Endothelial cell of umbilical vein (primary cell): ENCODE measurements at regions not wholly inside any gene's neighbourhood (a gene's known extent, or its start where the extent isn't known, plus 50 kb on each side); places are given as distances from the start of the nearest gene placed in this dataset.

ENCODE experiments used
- BruUV-seq: library from RNA; stranded (reverse); fragments of 400-500 nt; replicated peaks from 2 replicates; lab custom pipeline; 2021; lab: Mats Ljungman, UMichigan
- CTCF ChIA-PET: fragments of 300-600, 350-600 bp; sonication (Branson Sonifier 250); formaldehyde crosslinking; loops from one replicate; lab custom pipeline; 2021; ENCODE audit warnings: antibody characterized with exemption, inconsistent platforms; lab: Charles Lee
- POLR2A ChIA-PET: fragments of 300-600, 350-600 bp; sonication (Branson Sonifier 250); formaldehyde crosslinking; loops from one replicate; lab custom pipeline; 2021; ENCODE audit warnings: antibody characterized with exemption, inconsistent platforms; lab: Charles Lee
- DNase-seq: peaks from one replicate; pipeline ENCODE4 v3.0.0-alpha.2; 2011; ENCODE audit warnings: low read depth, low spot score
- FAIRE-seq: peaks from 2 replicates; lab custom pipeline; 2011; peaks lifted over from hg19 to GRCh38; lab: Jason Lieb, UNC
- H2AFZ ChIP-seq: 2 replicates; pipeline ENCODE4 v1.6.0; 2012; ENCODE audit warnings: low read depth, low read length, control low read depth, inconsistent platforms
- H3K27ac ChIP-seq: 2 replicates; pipeline ENCODE4 v1.5.1; 2011; ENCODE audit warnings: low read depth, mild to moderate bottlenecking, control low read depth, low read length, moderate library complexity; ENCODE audit not compliant: insufficient read depth
- H3K27me3 ChIP-seq, 2 experiments: 2 replicates each; pipeline versions ENCODE4 v1.6.0 to v1.6.1; 2011; ENCODE audit warnings: low read length in 2 of 2, mixed read lengths in 1 of 2; ENCODE audit not compliant: control insufficient read depth in 2 of 2, insufficient read depth in 2 of 2
- H3K36me3 ChIP-seq, 2 experiments: 2 replicates in 1 of 2; 3 replicates in 1 of 2; pipeline ENCODE4 v1.5.1; 2011; ENCODE audit warnings: low read length in 2 of 2, mild to moderate bottlenecking in 1 of 2, moderate library complexity in 1 of 2; ENCODE audit not compliant: control insufficient read depth in 2 of 2, insufficient read depth in 2 of 2; ENCODE audit errors: extremely low read depth in 1 of 2
- H3K4me1 ChIP-seq: 3 replicates; pipeline ENCODE4 v1.5.1; 2011; ENCODE audit warnings: mild to moderate bottlenecking, low read length; ENCODE audit not compliant: control insufficient read depth, insufficient read depth; ENCODE audit errors: extremely low read depth
- H3K4me2 ChIP-seq: 2 replicates; pipeline ENCODE4 v1.6.1; 2011; ENCODE audit warnings: low read length, control low read depth, mixed read lengths; ENCODE audit not compliant: insufficient read depth
- H3K4me3 ChIP-seq, 3 experiments: fragments of 200-600 bp in 1 of 3; sonication (generic), shearing (Covaris generic) in 1 of 3; replicated peaks in 1 of 3; 2 replicates each; pipeline ENCODE4 v1.5.1; 2011 to 2016; ENCODE audit warnings: control low read depth in 3 of 3, low read length in 3 of 3, mild to moderate bottlenecking in 2 of 3, inconsistent platforms in 1 of 3, low read depth in 1 of 3, moderate library complexity in 1 of 3; ENCODE audit not compliant: insufficient read depth in 1 of 3
- H3K79me2 ChIP-seq: 2 replicates; pipeline ENCODE4 v1.6.0; 2012; ENCODE audit warnings: low read length, inconsistent platforms; ENCODE audit not compliant: control insufficient read depth, insufficient read depth
- H3K9ac ChIP-seq: replicated peaks from 2 replicates; pipeline ENCODE3; 2011; ENCODE audit warnings: low read length, control low read depth; ENCODE audit not compliant: insufficient read depth; ENCODE audit errors: extremely low read depth
- H3K9me1 ChIP-seq: replicated peaks from 3 replicates; pipeline ENCODE4 v1.6.0; 2011; ENCODE audit warnings: mild to moderate bottlenecking, low read length; ENCODE audit not compliant: control insufficient read depth, insufficient read depth; ENCODE audit errors: extremely low read depth
- H3K9me3 ChIP-seq: replicated peaks from 2 replicates; pipeline ENCODE4 v1.5.1; 2012; ENCODE audit warnings: low read length, inconsistent platforms; ENCODE audit not compliant: control insufficient read depth, insufficient read depth
- H4K20me1 ChIP-seq: replicated peaks from 2 replicates; pipeline ENCODE3; 2011; ENCODE audit warnings: mild to moderate bottlenecking, low read length; ENCODE audit not compliant: control insufficient read depth, insufficient read depth; ENCODE audit errors: extremely low read depth
- CTCF ChIP-seq, 2 donors: IDR thresholded peaks; 1 replicate in 1 of 2; 2 replicates in 1 of 2; pipeline ENCODE4 v1.5.1; 2011; ENCODE audit warnings: low read length in 2 of 2, mild to moderate bottlenecking in 2 of 2, moderate library complexity in 2 of 2, control low read depth in 1 of 2, inconsistent platforms in 1 of 2, low read depth in 1 of 2; ENCODE audit not compliant: insufficient read depth in 1 of 2; ENCODE audit errors: extremely low read depth in 1 of 2
- EZH2 ChIP-seq: IDR thresholded peaks from 2 replicates; pipeline ENCODE4 v1.6.1; 2012; ENCODE audit warnings: borderline replicate concordance, low read depth, mild to moderate bottlenecking, moderate library complexity, low read length, inconsistent platforms; ENCODE audit not compliant: severe bottlenecking
- FOS ChIP-seq: IDR thresholded peaks from 2 replicates; pipeline ENCODE4 v1.6.1; 2011; ENCODE audit warnings: mild to moderate bottlenecking, low read length, moderate library complexity, borderline replicate concordance; ENCODE audit not compliant: insufficient read depth
- GATA2 ChIP-seq: IDR thresholded peaks from 2 replicates; pipeline ENCODE4 v1.7.0; 2011; ENCODE audit warnings: low read depth, mild to moderate bottlenecking, moderate library complexity, mixed read lengths, low read length; ENCODE audit not compliant: insufficient read length, insufficient read depth
- JUN ChIP-seq: IDR thresholded peaks from 2 replicates; pipeline ENCODE4 v1.6.1; 2011; ENCODE audit warnings: borderline replicate concordance, low read depth; ENCODE audit not compliant: insufficient read length, insufficient read depth
- MAX ChIP-seq: IDR thresholded peaks from 2 replicates; pipeline ENCODE4 v1.6.1; 2011; ENCODE audit not compliant: insufficient read depth, insufficient read length
- MYC ChIP-seq: IDR thresholded peaks from one replicate; pipeline ENCODE4 v1.6.1; 2011; ENCODE audit warnings: mild to moderate bottlenecking, low read depth, low read length
- POLR2A ChIP-seq: IDR thresholded peaks from 2 replicates; pipeline ENCODE4 v1.6.1; 2012; ENCODE audit warnings: low read depth, mild to moderate bottlenecking, control low read depth, low read length
- POLR2AphosphoS5 ChIP-seq: IDR thresholded peaks from 2 replicates; pipeline ENCODE4 v1.6.1; 2012; ENCODE audit warnings: low read depth, mild to moderate bottlenecking, control low read depth, low read length, moderate library complexity; ENCODE audit not compliant: insufficient read depth
- dilution Hi-C: fragments of 300-500 bp; cut with MboI; formaldehyde crosslinking; loops from one replicate; pipeline ENCODE4 v1.15.0; 2019; ENCODE audit warnings: low sequenced_read_pairs; ENCODE audit not compliant: extremely low pct_ligation_motif_present
- intact Hi-C: fragments of 100-400 bp; cut with micrococcal nuclease; formaldehyde crosslinking; loops from one replicate; pipeline ENCODE4 v1.10.0; 2022

- FAIRE-seq (no peak), DNase-seq (no peak)
- Histone ChIP-seq H3K9me1 (no peaks in the 10 kb centered on the region), H3K36me3 (no peaks in the 10 kb centered on the region), H3K27ac (no peak overlapping the region), H3K4me1 (no peaks in the 10 kb centered on the region), H3K4me2 (no peak overlapping the region), H3K4me3 (no peak overlapping the region), H3K9ac (no peak overlapping the region), H4K20me1 (no peaks in the 10 kb centered on the region), H2AFZ (no peak overlapping the region), H3K79me2 (no peaks in the 10 kb centered on the region), H3K9me3 (no peaks in the 10 kb centered on the region), H3K27me3 (no peaks in the 10 kb centered on the region)
- TF ChIP-seq MAX: no peak
- TF ChIP-seq CTCF (IDR thresholded peaks at IDR 0.05; ENCODE audit: extremely low read depth in 1 of 2, insufficient read depth in 1 of 2, low read depth in 1 of 2, low read length in 2 of 2): no peak
- no peak for TF ChIP-seq POLR2A
- no peak for TF ChIP-seq MYC
- TF ChIP-seq EZH2: no peak
- no peak for TF ChIP-seq FOS
- no peak for TF ChIP-seq POLR2AphosphoS5
- TF ChIP-seq GATA2: no peak
- TF ChIP-seq JUN: no peak
- intact Hi-C loops (no loop called here), dilution Hi-C loops (no loop called here)
- CTCF ChIA-PET: no interaction called here
- BruUV-seq: no TSS peak
- POLR2A ChIA-PET: no interaction called here
Measured at GRCh38 chr10:53521046-53521445, 748.5 kb upstream of the MBL2 start.
